HK-2 (cell line): ENCODE measurements at regions not wholly inside any gene's neighbourhood (a gene's known extent, or its start where the extent isn't known, plus 50 kb on each side); places are given as distances from the start of the nearest gene placed in this dataset.
"Not testable (repeated sequence)": the region's sequence is repeated elsewhere in the genome, so short reads cannot be mapped to it uniquely, and the experiment has no call there.

Experiments
- DNase-seq: peaks from one replicate; pipeline ENCODE4 v3.0.0-alpha.2; 2018; ENCODE audit not compliant: unreplicated experiment

DNA sequence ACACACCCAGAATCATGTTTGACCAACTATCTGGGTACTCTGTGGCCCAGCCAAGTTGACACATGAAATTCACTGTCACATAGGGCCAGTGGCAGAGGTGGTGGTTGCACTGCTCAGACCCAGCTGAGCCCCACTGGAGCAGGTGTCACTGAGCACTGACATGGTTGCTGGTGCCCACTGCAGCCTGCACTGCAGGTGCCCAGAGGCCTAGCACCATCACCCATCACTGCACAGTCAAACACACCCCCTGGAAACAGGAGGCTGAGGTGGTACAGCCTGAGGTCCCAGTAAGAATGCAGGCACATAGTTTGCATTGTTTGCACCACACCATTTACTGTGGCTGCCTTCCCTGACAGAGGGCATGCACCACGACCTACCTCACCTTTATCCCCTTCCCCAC is 278.7 kb upstream of the MGAT5 start:
- no peak for DNase-seq

DNA sequence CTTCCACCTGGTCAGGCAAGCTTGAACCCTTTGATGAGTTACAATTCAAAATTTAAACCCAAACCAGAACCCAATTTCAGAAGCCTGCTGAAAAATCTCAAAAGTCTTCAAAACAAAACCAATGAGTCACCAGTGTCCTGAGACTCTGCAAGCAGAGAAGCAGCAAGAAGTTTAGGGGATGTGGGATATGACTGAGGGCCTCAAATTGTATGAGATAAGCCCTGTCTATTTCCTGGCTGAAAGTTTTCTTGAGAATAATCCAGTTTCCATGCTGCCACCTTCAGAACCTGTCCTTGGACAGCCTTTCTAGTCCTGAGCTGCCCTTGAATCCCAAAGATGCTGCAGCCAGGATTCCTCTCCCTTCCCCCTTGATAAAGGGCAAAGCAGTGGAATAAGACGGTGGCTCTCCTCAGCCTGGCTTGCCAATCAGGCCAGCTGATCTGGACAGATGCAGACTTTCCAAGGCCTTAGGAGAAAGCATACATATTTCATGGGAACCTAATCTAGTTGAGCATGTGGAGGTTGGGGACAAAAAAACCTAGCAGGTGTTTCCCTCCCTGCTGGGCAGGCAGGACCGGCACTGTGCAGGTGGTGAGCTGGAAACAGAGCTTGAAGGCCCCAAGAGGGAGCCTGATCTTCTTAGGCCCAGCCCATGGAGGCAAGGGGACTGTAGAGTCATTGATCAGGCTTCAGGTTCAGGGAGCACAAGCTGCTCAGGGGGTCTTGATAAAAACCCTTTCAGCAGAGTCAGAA is 278.0 kb upstream of the MGAT5 start:
- DNase-seq = no peak

DNA sequence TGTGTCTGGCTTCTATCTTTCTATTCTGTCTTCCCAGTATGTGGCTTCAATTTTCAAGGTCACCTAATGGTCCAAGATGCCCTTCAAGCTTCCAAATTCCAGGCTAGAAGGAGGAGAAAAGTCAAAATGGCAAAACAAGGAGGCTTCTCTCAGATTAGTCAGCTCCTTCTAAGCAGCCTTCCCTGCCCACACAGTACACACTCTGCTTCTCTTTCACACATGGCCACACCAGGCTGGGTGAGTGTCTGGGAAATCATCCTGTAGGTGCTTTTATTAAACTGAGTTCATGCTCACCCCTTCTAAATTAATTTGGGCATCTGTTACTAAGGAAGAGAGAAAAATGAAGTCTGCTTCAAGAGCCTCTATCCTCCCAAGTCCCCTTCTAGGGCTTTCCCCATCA is 277.2 kb upstream of the MGAT5 start:
- DNase-seq = no peak

GRCh38 chr2:133977405-133977804 is 276.5 kb upstream of the MGAT5 start:
- DNase-seq = no peak

- no peak for DNase-seq
These were observed 271.6 kb upstream of the MGAT5 start for GRCh38 chr2:133982256-133982655.

DNA sequence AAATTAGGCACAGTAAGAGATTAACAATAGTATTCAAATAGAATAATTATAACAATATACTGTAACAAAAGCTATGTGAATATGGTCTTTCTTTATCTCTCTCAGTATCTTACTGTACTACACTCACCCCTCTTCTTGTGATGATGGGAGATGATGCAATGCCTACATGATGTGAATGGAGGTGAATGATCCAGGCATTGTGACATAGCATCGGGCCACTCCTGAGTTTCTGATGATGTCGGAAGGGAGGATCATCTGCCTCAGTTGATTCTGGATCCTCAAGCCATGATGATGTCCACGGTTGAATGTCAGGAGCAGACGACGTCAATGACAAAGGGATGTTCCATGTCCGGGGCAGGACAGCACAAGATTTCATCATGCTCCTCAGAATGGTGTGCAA is 268.3 kb upstream of the MGAT5 start:
- DNase-seq = no peak

DNA sequence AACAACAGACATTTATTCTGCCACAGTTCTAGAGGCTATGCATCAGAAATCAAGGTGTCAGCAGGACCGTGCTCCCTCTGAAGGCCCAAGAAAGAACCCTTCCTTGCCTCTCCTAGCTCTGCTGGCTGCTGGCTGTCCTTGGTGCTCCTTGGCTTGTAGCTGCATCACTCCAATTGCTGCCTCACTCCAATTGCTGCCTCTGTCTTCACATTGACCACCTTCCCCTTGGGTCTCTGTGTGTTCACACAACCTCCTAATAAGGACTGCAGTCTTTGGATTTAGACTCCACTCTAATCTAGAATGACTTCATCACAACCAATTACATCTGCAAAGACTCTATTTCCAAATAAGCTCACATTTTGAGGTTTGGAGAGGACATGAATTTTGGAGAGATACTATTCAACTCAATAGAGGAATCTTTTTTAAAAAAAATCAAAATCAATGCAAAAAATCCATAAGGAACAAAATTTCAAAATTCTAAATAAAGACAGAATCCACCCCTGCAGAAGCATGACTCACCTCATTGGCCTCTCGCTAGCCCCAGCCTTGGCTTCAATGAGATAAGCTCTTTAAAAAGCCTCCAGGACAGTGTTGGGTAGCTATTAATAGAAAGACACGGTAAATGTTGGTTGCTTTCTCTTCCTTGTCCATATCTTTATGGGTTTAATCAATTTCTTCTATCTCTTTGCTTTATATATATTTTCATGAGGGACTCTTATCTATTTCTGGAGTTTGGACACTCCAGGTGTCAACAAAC is 267.6 kb upstream of the MGAT5 start:
- DNase-seq = no peak

GRCh38 chr2:133986881-133987795 is 266.7 kb upstream of the MGAT5 start:
- no peak for DNase-seq

DNA sequence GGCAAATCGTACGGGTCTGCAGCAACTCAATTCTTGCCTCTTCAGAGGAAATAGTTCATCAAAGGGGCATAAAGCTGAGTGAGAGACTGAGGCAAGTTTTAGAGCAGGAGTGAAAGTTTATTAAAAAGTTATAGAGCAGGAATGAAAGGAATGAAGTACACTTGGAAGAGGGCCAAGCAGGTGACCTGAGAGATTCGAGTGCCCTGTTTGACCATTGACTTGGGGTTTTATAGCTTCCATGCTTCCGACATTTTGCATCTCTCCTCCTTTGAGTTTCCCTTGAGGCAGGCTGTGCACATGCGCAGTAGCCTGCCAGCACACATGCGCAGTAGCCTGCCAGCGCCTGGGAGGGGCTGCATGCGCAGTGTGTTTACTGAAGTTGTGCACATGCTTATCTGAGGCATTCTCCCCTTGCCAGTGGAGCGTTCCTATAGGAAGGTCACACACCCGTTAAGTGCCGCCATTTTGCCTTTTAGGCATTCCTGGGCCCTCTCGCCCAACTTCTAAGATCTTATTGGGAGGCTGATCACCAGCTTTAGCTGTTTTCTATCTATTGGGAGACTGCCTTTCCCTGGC is 265.5 kb upstream of the MGAT5 start:
- DNase-seq = no peak

GRCh38 chr2:133991606-133992168 is 262.2 kb upstream of the MGAT5 start:
- no peak for DNase-seq

GRCh38 chr2:133992454-133992853 is 261.4 kb upstream of the MGAT5 start:
- DNase-seq = no peak

GRCh38 chr2:133993160-133993559 is 260.7 kb upstream of the MGAT5 start:
- no peak for DNase-seq

- not testable (repeated sequence) for DNase-seq
These were observed 255.1 kb upstream of the MGAT5 start for GRCh38 chr2:133998726-133999125.

DNA sequence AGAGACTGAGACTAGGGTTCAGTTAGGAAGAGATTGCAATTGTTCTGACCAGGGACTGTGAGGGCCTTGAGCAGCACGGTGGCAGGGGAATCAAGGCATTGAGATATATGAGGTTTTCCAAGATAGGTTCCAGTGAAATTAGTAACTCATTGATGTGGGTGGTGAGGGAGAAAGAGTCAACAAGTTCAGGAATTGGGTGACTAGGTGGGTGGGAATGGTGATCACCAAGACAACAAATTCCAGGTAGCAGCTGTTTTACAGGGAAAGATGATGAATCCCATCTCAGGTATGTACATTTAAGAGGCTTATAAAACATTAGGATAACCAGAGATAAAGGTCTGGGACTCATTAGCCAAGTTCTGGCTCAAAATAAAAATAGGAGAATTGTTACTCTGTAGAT is 251.5 kb upstream of the MGAT5 start:
- DNase-seq = no peak

- no peak for DNase-seq
These were observed 251.0 kb upstream of the MGAT5 start for GRCh38 chr2:134002921-134003320.

DNA sequence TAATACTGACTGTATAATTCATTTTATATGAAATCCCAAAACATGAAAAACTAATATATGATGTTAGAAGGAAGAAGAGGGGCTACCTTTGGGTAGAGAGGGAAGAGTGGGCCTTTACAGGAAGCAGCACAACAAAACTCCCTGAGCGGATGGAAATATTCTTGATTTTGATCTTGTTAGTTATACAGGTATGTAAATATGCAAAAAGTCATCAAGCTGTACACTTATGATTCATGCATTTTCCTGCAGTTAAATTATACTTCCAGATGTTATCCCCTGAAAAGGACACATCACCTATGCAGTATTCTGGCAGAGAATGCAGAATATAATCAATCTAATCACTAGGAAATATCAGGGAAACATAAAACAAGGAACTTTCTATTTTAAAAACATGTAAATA is 249.4 kb upstream of the MGAT5 start:
- DNase-seq = no peak

DNA sequence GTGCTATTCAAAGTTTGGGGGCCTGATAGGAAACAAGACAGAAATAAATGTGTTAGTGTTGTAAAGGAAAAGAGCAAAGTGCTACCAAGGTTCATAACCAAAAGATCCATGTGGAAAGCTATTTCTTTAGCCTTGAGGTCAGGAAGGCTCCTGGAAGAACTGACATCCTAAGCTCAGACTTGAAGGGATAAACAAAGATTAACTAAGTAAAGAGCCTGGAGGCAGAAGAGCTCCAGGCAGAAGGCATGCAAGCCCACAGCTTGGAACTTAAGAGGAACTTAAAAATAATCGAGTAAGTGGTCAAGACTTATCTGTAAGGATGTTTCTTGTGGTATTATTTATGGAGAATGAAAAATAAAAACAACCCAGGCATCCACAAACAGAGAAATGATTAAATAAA is 245.0 kb upstream of the MGAT5 start:
- no peak for DNase-seq

- DNase-seq = no peak
These were observed 244.4 kb upstream of the MGAT5 start for GRCh38 chr2:134009440-134009839.

GRCh38 chr2:134009906-134010305 is 244.0 kb upstream of the MGAT5 start:
- DNase-seq = not testable (repeated sequence)

DNA sequence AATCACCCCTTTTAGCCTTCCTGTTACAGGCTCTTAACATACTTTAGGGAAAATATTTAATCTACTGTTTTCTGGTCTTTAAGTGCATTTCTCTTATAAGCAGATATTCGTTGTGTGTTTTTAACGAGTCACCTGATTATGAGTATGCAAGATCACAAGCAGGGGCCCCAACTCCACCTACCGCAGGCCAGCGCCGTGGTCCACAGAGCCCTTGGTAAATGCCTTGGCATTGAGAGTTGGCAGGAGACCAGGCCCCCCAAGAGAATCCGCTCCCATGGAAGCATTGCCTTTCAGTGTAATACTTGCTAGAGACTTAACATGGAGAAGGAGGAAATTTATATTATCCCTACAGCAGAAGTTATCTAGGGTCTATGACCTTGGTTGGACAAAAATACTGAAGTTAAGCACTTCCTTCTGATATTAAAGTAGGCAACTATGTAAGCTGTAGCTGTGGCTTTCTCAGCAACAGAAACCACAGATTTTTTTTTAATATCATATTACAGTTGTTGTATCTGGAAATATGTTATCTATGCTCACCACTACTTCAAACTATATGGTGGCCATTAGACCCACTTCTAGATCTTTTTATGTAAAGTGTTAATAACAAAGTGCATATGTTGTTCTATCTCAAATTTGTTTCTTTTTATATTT is 241.8 kb upstream of the MGAT5 start:
- no peak for DNase-seq
